GM12878 (cell line): ENCODE measurements at regions not wholly inside any gene's neighbourhood (a gene's known extent, or its start where the extent isn't known, plus 50 kb on each side); places are given as distances from the start of the nearest gene placed in this dataset.

Source experiments
- BHLHE40 ChIP-seq, 2 experiments: fragments of 450-650 bp in 1 of 2; IDR thresholded peaks; 2 replicates each; pipeline ENCODE4 v1.6.1; 2011 to 2017; ENCODE audit warnings: low read depth in 2 of 2, borderline replicate concordance in 1 of 2, improper control_type of control experiment in 1 of 2, low read length in 1 of 2, mild to moderate bottlenecking in 1 of 2
- CHD4 ChIP-seq: fragments of 200-600 bp; sonication (generic); IDR thresholded peaks from 2 replicates; pipeline ENCODE4 v1.6.1; 2016; ENCODE audit warnings: mild to moderate bottlenecking
- CREM ChIP-seq: IDR thresholded peaks from 2 replicates; pipeline ENCODE4 v1.6.1; 2014; ENCODE audit warnings: antibody characterized with exemption, low read depth
- DPF2 ChIP-seq: fragments of 450-650 bp; IDR thresholded peaks from 2 replicates; pipeline ENCODE4 v1.6.1; 2017; ENCODE audit warnings: mild to moderate bottlenecking
- IKZF1 ChIP-seq: fragments of 450-650 bp; conservative IDR thresholded peaks from 2 replicates; pipeline ENCODE4 v1.6.1; 2017; ENCODE audit warnings: antibody characterized with exemption, mild to moderate bottlenecking
- IKZF2 ChIP-seq, 2 experiments: fragments of 450-650 bp; IDR thresholded peaks; 2 replicates each; pipeline ENCODE4 v1.6.1; 2017; ENCODE audit warnings: mild to moderate bottlenecking in 2 of 2, moderate library complexity in 2 of 2
- JUNB ChIP-seq: IDR thresholded peaks from 2 replicates; pipeline ENCODE4 v1.6.1; 2016; ENCODE audit warnings: antibody characterized with exemption, mild to moderate bottlenecking
- NR2C1 ChIP-seq: fragments of 450-650 bp; IDR thresholded peaks from 2 replicates; pipeline ENCODE4 v1.6.1; 2017; ENCODE audit warnings: antibody characterized with exemption, mild to moderate bottlenecking, moderate library complexity
- STAT3 ChIP-seq: IDR thresholded peaks from 2 replicates; pipeline ENCODE4 v1.6.1; 2011; ENCODE audit warnings: low read depth, low read length, improper control_type of control experiment
- ZNF24 ChIP-seq: fragments of 450-650 bp; IDR thresholded peaks from 2 replicates; pipeline ENCODE4 v1.6.1; 2017; ENCODE audit warnings: antibody characterized with exemption, mild to moderate bottlenecking
- ZSCAN29 ChIP-seq: fragments of 450-650 bp; IDR thresholded peaks from 2 replicates; pipeline ENCODE4 v1.6.1; 2017; ENCODE audit warnings: mild to moderate bottlenecking, moderate library complexity
- TF ChIP-seq, protein P1 (sequence below): fragments of 150-350 bp; IDR thresholded peaks from 2 replicates; pipeline ENCODE4 v1.6.1; 2016; ENCODE audit warnings: low read depth, low read length
- TF ChIP-seq, protein P2 (sequence below): fragments of 450-650 bp; IDR thresholded peaks from 2 replicates; pipeline ENCODE4 v1.6.1; 2017; ENCODE audit warnings: mild to moderate bottlenecking, low read depth, inconsistent platforms; ENCODE audit not compliant: poor library complexity, severe bottlenecking

DNA sequence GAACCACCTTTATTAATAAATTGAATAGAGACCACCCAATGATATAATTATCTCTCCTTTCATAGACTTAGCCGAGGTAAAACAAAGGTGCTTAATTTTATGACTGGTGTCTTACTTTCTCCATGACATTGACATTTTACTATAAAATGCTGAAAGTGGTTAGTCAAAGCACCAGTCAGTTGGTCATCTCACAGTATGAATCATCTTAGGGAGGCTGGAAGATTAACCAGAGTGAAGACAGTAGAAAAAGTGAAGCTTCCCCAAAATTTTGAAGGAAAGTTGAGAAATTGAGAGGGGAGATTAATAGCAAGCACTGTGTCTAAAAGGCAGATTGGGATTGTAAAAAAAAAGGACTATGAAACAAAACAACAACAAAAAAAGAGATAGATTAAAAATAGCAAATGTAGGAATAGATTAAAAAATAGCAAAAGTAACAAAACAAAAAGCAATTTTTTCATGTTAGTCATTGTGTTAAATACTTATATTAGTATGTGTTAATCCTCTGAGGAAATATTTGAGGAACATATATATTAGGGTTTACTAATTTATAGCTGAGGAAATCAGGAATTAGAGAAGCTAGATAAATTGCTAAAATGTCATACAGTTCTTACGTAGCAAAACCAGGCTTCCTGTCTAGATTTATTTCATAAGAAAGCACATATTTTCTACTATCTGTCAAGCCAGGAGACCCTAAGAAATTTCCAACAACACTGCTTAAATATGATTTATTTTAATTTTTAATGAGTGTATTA, 557.3 kb upstream of the ANO5 start (continued):
- TF ChIP-seq, protein P1, sequence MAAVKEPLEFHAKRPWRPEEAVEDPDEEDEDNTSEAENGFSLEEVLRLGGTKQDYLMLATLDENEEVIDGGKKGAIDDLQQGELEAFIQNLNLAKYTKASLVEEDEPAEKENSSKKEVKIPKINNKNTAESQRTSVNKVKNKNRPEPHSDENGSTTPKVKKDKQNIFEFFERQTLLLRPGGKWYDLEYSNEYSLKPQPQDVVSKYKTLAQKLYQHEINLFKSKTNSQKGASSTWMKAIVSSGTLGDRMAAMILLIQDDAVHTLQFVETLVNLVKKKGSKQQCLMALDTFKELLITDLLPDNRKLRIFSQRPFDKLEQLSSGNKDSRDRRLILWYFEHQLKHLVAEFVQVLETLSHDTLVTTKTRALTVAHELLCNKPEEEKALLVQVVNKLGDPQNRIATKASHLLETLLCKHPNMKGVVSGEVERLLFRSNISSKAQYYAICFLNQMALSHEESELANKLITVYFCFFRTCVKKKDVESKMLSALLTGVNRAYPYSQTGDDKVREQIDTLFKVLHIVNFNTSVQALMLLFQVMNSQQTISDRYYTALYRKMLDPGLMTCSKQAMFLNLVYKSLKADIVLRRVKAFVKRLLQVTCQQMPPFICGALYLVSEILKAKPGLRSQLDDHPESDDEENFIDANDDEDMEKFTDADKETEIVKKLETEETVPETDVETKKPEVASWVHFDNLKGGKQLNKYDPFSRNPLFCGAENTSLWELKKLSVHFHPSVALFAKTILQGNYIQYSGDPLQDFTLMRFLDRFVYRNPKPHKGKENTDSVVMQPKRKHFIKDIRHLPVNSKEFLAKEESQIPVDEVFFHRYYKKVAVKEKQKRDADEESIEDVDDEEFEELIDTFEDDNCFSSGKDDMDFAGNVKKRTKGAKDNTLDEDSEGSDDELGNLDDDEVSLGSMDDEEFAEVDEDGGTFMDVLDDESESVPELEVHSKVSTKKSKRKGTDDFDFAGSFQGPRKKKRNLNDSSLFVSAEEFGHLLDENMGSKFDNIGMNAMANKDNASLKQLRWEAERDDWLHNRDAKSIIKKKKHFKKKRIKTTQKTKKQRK: no peak
- TF ChIP-seq DPF2: peak; percentile 69; the same call in 1 of the 2 replicates
- TF ChIP-seq ZSCAN29: no peak
- TF ChIP-seq JUNB: peak; percentile 43; the same call in 1 of the 2 replicates
- TF ChIP-seq CHD4: no peak
- no peak for TF ChIP-seq STAT3
- no peak for TF ChIP-seq NR2C1
- no peak for TF ChIP-seq ZNF24
- TF ChIP-seq CREM: no peak
- TF ChIP-seq, protein P2, sequence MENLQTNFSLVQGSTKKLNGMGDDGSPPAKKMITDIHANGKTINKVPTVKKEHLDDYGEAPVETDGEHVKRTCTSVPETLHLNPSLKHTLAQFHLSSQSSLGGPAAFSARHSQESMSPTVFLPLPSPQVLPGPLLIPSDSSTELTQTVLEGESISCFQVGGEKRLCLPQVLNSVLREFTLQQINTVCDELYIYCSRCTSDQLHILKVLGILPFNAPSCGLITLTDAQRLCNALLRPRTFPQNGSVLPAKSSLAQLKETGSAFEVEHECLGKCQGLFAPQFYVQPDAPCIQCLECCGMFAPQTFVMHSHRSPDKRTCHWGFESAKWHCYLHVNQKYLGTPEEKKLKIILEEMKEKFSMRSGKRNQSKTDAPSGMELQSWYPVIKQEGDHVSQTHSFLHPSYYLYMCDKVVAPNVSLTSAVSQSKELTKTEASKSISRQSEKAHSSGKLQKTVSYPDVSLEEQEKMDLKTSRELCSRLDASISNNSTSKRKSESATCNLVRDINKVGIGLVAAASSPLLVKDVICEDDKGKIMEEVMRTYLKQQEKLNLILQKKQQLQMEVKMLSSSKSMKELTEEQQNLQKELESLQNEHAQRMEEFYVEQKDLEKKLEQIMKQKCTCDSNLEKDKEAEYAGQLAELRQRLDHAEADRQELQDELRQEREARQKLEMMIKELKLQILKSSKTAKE: no peak
- TF ChIP-seq BHLHE40 (IDR thresholded peaks at IDR 0.05; ENCODE audit: borderline replicate concordance in 1 of 2, low read depth in 2 of 2, low read length in 1 of 2): no peak
- peak; percentile 18 to 63; a peak in 3 of 4 replicates for TF ChIP-seq IKZF2 (IDR thresholded peaks at IDR 0.05)
- TF ChIP-seq IKZF1: 0 out of 2 replicates have a peak, but pooled peaks have one; percentile 39
